ENCODE measurements at regions not wholly inside any gene's neighbourhood (a gene's known extent, or its start where the extent isn't known, plus 50 kb on each side); places are given as distances from the start of the nearest gene placed in this dataset.
"Not testable (repeated sequence)": the region's sequence is repeated elsewhere in the genome, so short reads cannot be mapped to it uniquely, and the experiment has no call there.

GRCh38 chr9:91019871-91020270 lies 218.3 kb downstream of the SYK start:
- not testable (repeated sequence) for ATAC-seq; DNase-seq (ENCODE audit: low spot score); H3K4me3 Mint-ChIP-seq; H3K9me3 Mint-ChIP-seq; H3K27ac Mint-ChIP-seq
- Mint-ChIP-seq H3K27me3 (peaks cover 0 to 11% of the 10 kb centered on the region in 2 donors), H3K36me3 (peaks cover 18% of the 10 kb centered on the region), H3K4me1 (ENCODE audit: low read depth in 2 of 2) (peaks cover 7 to 23% of the 10 kb centered on the region in 2 donors)

DNA sequence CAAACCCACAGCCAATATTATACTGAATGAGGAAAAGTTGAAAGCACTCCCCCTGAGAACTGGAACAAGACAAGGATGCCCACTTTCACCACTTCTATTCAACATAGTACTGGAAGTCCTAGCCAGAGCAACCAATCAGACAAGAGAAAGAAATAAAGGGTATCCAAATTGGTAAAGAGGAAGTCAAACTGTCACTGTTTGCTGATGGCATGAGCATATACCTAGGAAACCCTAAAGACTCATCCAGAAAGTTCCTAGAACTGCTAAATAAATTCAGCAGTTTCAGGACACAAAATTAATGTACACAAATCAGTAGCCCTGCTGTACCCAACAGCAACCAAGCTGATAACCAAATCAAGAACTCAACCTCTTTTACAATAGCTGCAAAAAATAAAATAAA lies 220.0 kb downstream of the SYK start:
- not testable (repeated sequence) for H3K27me3 Mint-ChIP-seq; DNase-seq (ENCODE audit: low spot score); H3K9me3 Mint-ChIP-seq
- Mint-ChIP-seq H3K4me3 (peak overlapping the region; percentile 2), H3K36me3 (peaks cover 18% of the 10 kb centered on the region), H3K4me1 (ENCODE audit: low read depth in 2 of 2) (peaks cover 7 to 23% of the 10 kb centered on the region in 2 donors), H3K27ac (peak overlapping the region in 1 of 2 donors; percentile 8)
- ATAC-seq = peak in 1 of 2 donors; percentile 31

DNA sequence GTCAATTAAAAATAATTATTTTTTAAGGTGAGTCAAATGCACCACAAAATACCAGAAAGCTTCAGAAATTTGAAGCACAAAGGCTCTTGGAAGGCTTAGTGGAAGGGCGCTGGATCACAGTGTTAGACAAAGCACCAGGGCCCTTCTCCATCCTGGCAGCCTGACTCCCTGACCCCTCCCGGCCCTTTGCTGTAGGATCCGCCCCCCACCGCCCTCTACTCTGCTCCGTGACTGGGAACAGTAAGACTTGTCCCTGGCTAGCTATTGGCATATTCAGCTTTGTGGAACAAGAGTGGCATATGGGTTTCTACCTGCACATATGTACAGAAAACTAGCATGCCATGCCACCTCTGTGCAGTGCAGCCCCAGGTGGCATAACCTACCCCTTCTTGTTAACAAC lies 222.1 kb downstream of the SYK start:
- H3K4me3 Mint-ChIP-seq = no peak overlapping the region
- DNase-seq (ENCODE audit: low spot score) = no peak
- peaks cover 0 to 6% of the 10 kb centered on the region in 2 donors for H3K27me3 Mint-ChIP-seq
- H3K9me3 Mint-ChIP-seq = no peaks in the 10 kb centered on the region
- peaks cover 12% of the 10 kb centered on the region for H3K36me3 Mint-ChIP-seq
- no peak for ATAC-seq
- H3K4me1 Mint-ChIP-seq (ENCODE audit: low read depth in 2 of 2) = peaks cover 7 to 23% of the 10 kb centered on the region in 2 donors
- H3K27ac Mint-ChIP-seq = no peak overlapping the region

GRCh38 chr9:91024841-91025240 lies 223.2 kb downstream of the SYK start:
- Mint-ChIP-seq H3K4me1 (ENCODE audit: low read depth in 2 of 2) (peaks cover 7 to 23% of the 10 kb centered on the region in 2 donors), H3K36me3 (peaks cover 12% of the 10 kb centered on the region), H3K27me3 (peaks cover 0 to 6% of the 10 kb centered on the region in 2 donors), H3K4me3 (no peak overlapping the region), H3K27ac (no peak overlapping the region), H3K9me3 (no peaks in the 10 kb centered on the region)
- no peak for DNase-seq (ENCODE audit: low spot score)
- ATAC-seq = no peak

- no peak for DNase-seq (ENCODE audit: low spot score)
- Mint-ChIP-seq H3K4me3 (no peak overlapping the region), H3K4me1 (ENCODE audit: low read depth in 2 of 2) (peaks cover 7 to 19% of the 10 kb centered on the region in 2 donors), H3K9me3 (no peaks in the 10 kb centered on the region), H3K27me3 (peaks cover 0 to 5% of the 10 kb centered on the region in 2 donors), H3K36me3 (peaks cover 7% of the 10 kb centered on the region), H3K27ac (no peak overlapping the region)
- no peak for ATAC-seq
These were observed 224.2 kb downstream of the SYK start for GRCh38 chr9:91025856-91026255.

DNA sequence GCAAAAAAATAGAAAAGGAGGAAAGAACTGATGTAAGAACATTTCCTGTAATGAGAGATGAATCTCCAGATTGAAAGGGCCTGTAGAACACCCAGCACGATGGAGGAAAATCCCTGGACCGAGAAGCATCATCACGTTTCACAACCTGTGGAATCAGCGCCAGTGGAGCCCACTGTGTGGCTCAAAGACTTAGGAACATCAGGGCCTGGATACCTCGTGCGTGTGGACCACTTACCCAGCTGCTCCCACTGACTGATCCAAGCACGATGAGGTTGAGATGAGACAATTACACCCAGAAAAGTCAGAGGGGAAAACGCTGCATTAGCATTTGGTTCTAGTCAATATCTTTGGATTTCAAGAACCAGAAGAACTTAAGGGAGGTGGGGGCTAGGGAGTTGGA lies 224.6 kb downstream of the SYK start:
- H3K27ac Mint-ChIP-seq = no peak overlapping the region

GRCh38 chr9:91027005-91027404 lies 225.4 kb downstream of the SYK start:
- Mint-ChIP-seq H3K27ac (no peak overlapping the region), H3K36me3 (no peaks in the 10 kb centered on the region), H3K9me3 (no peaks in the 10 kb centered on the region), H3K4me1 (ENCODE audit: low read depth in 2 of 2) (peaks cover 3 to 10% of the 10 kb centered on the region in 2 donors), H3K27me3 (peaks cover 0 to 6% of the 10 kb centered on the region in 2 donors), H3K4me3 (no peak overlapping the region)
- ATAC-seq (no peak), DNase-seq (ENCODE audit: low spot score) (no peak)

More for the DNA sequence above, 224.6 kb downstream of the SYK start:
- Mint-ChIP-seq H3K4me3 (no peak overlapping the region), H3K36me3 (peaks cover 3% of the 10 kb centered on the region), H3K27me3 (peaks cover 0 to 5% of the 10 kb centered on the region in 2 donors), H3K4me1 (ENCODE audit: low read depth in 2 of 2) (peaks cover 7 to 17% of the 10 kb centered on the region in 2 donors), H3K9me3 (no peaks in the 10 kb centered on the region)
- DNase-seq (ENCODE audit: low spot score) = no peak
- no peak for ATAC-seq

GRCh38 chr9:91028166-91028827 lies 226.7 kb downstream of the SYK start:
- DNase-seq (ENCODE audit: low spot score) = no peak
- H3K4me3 Mint-ChIP-seq = no peak overlapping the region
- no peaks in the 10 kb centered on the region for H3K4me1 Mint-ChIP-seq (ENCODE audit: low read depth in 2 of 2)
- H3K36me3 Mint-ChIP-seq = no peaks in the 10 kb centered on the region
- no peak for ATAC-seq
- H3K9me3 Mint-ChIP-seq = no peaks in the 10 kb centered on the region
- H3K27ac Mint-ChIP-seq = no peak overlapping the region
- peaks cover 0 to 7% of the 10 kb centered on the region in 2 donors for H3K27me3 Mint-ChIP-seq

DNA sequence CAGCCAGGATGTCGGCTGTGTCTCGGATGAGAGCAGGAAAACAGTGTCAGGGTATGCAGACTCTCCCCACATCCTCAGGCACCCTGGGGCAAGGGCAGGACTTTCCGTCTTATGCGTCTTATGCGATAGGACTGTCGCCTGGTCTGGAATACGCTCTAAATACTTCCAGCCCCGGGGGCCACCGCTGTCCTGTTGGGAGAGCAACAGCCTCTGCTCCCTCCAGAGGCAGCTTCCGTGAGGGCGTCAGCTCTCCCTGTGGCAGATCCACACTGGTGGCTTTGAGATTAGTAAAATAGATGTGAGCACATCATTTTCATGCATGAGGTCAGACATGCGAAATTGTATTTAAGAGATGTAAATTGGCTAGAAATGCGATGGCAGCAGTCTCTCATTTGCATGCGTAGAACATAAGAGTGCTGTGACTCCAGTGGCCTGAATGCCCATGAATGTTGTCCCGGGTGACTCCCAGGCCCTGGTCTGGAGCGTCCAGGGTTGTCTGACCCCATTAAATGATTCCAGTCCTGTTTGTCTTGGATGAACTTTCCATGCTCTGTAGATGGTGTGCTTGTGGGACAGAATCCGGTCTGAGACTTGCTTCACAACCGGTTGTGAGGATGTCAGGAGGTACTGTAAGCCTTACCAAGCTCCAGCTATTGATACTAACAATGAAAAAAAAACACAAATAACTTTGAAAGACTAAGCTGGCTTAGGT lies 228.2 kb downstream of the SYK start:
- H3K4me3 Mint-ChIP-seq = no peak overlapping the region
- no peaks in the 10 kb centered on the region for H3K9me3 Mint-ChIP-seq
- DNase-seq (ENCODE audit: low spot score) = no peak
- peaks cover 0 to 4% of the 10 kb centered on the region in 2 donors for H3K27me3 Mint-ChIP-seq
- H3K27ac Mint-ChIP-seq = no peak overlapping the region
- no peak for ATAC-seq
- peaks cover 0 to 2% of the 10 kb centered on the region in 2 donors for H3K4me1 Mint-ChIP-seq (ENCODE audit: low read depth in 2 of 2)
- no peaks in the 10 kb centered on the region for H3K36me3 Mint-ChIP-seq

- Mint-ChIP-seq H3K4me1 (ENCODE audit: low read depth in 2 of 2) (peaks cover 11% of the 10 kb centered on the region in 2 donors), H3K9me3 (no peaks in the 10 kb centered on the region), H3K36me3 (no peaks in the 10 kb centered on the region), H3K4me3 (no peak overlapping the region), H3K27ac (no peak overlapping the region), H3K27me3 (peaks cover 0 to 8% of the 10 kb centered on the region in 2 donors)
- ATAC-seq (no peak), DNase-seq (ENCODE audit: low spot score) (no peak)
These were observed 230.5 kb downstream of the SYK start for GRCh38 chr9:91032121-91032531.

DNA sequence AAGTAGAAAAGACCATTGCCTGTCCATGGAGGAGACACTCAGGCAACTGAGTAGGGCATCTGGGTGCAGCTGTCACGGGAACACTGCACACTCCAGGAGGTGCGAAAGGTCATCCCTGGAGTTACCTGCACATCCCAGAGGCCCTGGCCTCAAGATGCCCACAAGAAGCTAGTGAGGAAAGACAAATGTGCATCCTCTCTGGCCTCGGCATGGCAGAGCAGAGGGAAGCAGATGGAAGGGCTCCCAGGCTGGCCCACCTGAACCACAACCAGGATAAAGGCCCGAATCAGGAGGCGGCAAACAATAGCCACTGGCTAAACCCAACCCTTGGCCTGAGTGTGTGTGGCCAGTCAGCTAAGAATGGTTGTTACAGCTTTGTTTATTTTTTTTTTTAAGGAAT lies 231.7 kb downstream of the SYK start:
- ATAC-seq (no peak), DNase-seq (ENCODE audit: low spot score) (no peak)
- no peaks in the 10 kb centered on the region for H3K36me3 Mint-ChIP-seq
- peaks cover 0 to 13% of the 10 kb centered on the region in 2 donors for H3K27me3 Mint-ChIP-seq
- H3K4me1 Mint-ChIP-seq (ENCODE audit: low read depth in 2 of 2) = peaks cover 20 to 23% of the 10 kb centered on the region in 2 donors
- no peaks in the 10 kb centered on the region for H3K9me3 Mint-ChIP-seq
- H3K27ac Mint-ChIP-seq = no peak overlapping the region
- no peak overlapping the region for H3K4me3 Mint-ChIP-seq

DNA sequence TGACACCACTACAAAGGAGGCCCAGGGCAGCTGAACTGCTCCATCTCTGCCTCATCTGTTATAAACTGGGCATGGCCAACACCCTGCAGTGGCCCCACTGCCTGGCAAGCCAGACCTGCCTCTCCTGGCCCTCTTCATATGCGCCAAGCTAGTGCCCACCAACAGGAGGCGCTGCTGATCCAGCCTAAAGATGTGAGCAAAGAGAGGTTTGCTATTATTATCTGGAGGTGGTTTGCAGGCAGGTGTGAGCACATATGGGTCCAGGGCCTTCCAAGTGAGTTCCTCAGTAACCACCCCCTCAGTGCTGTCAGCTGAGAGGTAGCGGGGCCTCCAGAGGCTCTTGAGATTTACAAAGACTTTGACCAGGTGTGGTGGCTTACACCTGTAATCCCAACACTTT lies 232.2 kb downstream of the SYK start:
- no peaks in the 10 kb centered on the region for H3K36me3 Mint-ChIP-seq
- DNase-seq (ENCODE audit: low spot score) (no peak), ATAC-seq (peak; percentile 14 to 49)
- H3K9me3 Mint-ChIP-seq = no peaks in the 10 kb centered on the region
- no peak overlapping the region for H3K27ac Mint-ChIP-seq
- H3K27me3 Mint-ChIP-seq = peaks cover 0 to 13% of the 10 kb centered on the region in 2 donors
- H3K4me3 Mint-ChIP-seq = no peak overlapping the region
- H3K4me1 Mint-ChIP-seq (ENCODE audit: low read depth in 2 of 2) = peaks cover 24 to 27% of the 10 kb centered on the region in 2 donors

DNA sequence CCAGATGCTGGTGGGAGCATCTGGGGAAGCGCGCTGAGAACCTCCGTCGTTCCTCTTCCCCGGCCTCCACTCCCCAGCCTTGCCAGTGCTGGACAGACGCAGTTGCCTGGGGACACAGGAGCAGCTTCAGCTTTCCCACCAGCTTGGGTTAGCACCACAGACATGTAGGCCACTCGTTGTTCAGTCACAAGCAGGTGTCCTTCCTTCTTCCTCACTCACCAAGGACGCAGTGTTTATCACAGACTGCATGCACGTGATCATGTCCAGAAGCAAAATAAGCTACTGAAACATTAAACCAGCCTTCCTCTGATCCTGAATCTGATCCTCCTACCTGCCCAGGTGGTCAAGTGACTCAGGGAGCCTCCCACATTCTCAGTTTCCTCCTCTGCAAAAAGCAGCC lies 232.9 kb downstream of the SYK start:
- H3K36me3 Mint-ChIP-seq = no peaks in the 10 kb centered on the region
- H3K27me3 Mint-ChIP-seq = peaks cover 0 to 11% of the 10 kb centered on the region in 2 donors
- H3K4me1 Mint-ChIP-seq (ENCODE audit: low read depth in 2 of 2) = peaks cover 26 to 33% of the 10 kb centered on the region in 2 donors
- no peak overlapping the region for H3K4me3 Mint-ChIP-seq
- DNase-seq (ENCODE audit: low spot score) = no peak
- no peak for ATAC-seq
- no peaks in the 10 kb centered on the region for H3K9me3 Mint-ChIP-seq
- no peak overlapping the region for H3K27ac Mint-ChIP-seq
